ENCODE measurements at regions not wholly inside any gene's neighbourhood (a gene's known extent, or its start where the extent isn't known, plus 50 kb on each side); places are given as distances from the start of the nearest gene placed in this dataset.

DNA sequence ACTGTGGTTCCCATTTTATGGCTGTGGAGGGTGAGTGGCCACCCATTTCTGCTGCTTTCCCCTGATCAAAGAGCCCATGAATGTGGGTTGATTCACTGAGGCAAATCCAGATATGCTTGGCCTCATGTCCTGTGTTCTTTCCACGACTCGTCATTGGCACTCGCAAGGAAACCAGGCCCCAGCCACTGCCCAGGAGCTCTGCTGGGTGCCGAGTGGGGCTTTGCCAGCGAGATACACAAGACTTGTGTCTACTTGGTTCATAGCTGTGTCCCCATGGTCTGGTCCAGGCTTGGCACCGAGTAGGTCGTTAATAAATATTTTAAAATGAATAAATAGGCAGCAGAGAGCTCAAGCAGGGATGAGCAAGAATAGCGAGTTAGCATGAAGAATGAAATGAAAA, 1291.5 kb downstream of the TBC1D22A start:
- no peak for DNase-seq (ENCODE audit: low spot score)

DNA sequence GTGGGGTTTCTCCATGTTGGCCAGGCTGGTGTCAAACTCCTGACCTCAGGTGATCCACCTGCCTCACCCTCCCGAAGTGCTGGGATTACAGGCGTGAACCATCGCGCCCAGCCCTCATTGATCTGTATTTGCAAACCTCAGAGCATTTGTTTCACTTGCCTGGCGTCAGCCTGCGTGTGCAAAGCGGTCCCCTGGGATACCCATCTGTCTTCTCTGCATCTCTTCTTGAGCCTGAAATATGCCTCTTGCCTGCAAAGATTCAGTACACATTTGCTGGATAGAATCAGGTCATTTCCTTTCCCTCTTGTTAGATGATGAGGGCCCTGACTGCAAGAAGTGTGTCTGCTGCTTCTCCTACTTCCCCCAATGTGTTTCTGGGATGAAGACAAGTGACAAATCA, 1291.0 kb downstream of the TBC1D22A start:
- DNase-seq (ENCODE audit: low spot score), result no peak

DNA sequence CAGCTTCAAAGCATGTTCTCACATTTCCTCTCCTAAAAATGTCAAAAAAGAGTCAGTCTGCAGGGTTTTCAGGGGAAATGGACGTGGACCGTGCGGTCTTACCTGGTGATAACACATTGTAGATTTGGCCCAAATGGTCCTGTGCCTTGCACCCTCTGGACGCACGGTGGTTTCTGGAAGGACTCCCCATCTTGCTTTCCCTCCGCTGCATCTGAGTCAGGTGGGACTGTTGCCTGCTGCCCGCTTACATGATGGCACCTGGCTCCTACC, 1290.1 kb downstream of the TBC1D22A start:
- DNase-seq (ENCODE audit: low spot score), result no peak

DNA sequence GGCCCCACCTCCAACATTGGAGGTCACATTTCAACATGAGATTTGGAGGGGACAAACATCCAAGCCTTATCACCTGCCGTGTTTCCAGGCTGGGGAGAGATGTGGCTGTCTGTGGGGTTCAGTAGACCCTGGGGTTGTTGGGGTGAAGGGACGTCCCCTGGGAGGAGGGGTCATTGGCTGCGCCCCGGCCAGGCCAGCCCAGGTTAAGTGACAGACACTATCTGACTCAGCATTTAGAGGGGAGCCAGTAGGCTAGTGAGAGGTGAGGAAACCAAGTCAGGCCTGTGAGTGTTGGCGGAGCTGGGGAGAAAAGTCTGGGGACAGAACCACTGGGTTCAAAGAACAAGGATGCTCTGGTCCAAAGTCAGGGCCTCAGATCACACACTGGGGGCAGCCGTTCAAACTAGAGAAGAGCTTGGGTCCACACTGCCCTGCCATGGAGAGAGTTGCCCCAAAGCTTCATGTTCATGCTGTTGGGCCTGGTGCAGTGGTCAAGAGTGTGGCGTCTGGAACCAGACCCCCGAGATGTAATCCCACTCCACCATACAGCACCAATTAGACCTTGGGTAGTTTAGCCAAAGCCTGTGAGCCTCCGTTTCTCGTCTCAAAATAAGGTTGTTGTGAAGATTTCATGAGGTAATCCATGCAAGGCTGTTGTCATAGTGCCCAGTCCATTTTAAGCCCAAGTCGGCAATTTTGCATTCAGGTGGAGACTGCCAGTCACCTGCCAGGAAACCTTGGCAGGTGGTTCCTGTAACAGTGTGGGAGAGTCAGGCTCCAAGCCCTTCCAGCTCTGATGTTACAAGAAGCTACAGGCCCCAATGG, 1289.6 kb downstream of the TBC1D22A start:
- no peak for DNase-seq (ENCODE audit: low spot score)

DNA sequence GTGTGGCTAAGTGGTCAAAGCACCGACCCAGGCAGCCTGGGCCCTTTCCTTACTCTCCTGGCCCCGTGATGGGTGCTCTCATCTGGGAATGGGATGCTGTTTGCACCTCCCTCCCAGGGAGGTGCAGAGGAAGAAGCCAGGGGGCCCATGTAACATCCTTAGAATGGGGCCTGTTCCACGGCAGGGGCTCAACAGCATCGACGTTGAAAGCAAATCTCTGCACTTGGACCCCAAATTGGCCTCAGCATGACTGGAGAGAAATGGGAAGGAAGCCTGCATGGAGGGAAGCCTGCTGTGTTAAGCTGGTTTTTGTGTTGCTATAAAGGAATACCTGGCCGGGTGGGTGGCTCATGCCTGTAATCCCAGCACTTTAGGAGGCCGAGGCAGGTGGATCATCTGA, 1288.4 kb downstream of the TBC1D22A start:
- no peak for DNase-seq (ENCODE audit: low spot score)

DNA sequence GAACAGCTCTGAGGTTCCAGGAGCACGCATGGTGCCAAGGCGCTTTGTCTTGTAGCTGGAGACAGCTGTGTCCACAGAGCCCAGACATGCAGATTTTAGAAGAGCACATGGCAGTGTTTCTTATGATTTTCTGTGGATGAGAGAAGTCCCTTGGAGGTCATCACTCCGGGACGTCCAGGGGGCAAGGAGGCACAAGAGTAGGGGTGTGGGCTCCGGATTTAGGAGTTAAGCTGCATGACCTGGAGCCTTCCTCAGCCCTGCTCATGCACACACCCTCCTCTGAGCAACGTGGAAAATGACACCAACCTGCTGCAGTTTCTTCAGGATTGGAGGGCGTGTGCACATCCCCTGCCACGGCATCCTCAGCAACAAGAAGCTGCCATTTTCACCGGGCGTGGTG, 1286.7 kb downstream of the TBC1D22A start:
- no peak for DNase-seq (ENCODE audit: low spot score)

DNA sequence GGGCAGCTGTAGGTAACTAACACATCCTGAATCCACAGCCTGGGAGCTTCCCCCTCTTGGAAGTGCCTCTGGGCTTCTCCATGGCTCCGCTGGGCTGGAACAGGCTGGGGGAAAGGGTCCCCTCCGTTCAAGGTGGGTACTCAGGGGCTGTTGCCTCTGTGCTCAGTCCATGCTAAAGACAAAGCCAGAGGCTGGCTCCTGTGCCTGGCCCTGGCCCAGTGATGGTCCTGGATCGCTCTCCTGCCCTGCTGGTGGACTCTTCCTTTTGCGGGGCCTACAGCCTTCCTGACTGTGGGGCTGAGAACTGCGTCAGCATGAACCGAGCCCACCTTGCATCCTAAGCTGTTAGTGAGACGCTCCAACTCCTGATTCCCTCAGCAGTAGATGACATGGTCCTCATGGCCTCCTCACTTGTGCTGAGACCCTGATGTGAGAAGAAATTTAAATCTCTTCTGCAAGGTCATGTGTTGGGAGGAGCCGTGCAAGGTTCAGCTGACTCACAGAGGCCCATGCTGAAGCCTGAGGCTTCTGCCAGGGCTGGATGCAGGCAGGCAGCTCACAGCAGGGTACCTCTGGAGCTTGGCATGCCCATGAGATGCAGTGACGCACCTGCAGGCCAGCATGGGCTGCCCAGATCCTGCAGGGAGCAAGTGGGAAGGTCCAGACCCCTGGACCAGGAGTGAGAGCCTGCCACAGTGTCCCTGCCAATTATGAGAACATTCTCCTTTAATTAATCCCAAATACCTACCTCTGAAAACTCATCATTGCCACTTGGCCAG, 1285.5 kb downstream of the TBC1D22A start:
- no peak for DNase-seq (ENCODE audit: low spot score)

DNA sequence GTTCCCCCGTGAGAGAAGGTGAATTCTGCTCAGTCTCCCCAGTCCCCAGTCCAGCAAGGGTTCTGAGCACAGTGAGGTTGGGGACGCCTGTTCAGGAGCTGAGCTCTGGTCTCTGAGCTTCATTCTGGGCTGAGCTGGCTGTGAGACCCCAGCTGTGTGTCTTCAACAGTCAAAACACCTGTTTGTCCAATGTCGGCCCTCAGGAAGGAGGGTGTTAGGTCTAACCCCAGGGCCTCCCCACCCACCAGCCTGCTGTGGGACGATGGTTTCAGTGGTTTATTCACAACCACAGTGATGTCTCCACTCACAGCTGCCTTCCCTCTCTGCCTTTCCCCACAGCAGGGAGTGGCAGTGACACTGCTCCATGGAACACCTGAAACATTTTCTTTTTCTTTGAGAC, 1282.9 kb downstream of the TBC1D22A start:
- no peak for DNase-seq (ENCODE audit: low spot score)

DNA sequence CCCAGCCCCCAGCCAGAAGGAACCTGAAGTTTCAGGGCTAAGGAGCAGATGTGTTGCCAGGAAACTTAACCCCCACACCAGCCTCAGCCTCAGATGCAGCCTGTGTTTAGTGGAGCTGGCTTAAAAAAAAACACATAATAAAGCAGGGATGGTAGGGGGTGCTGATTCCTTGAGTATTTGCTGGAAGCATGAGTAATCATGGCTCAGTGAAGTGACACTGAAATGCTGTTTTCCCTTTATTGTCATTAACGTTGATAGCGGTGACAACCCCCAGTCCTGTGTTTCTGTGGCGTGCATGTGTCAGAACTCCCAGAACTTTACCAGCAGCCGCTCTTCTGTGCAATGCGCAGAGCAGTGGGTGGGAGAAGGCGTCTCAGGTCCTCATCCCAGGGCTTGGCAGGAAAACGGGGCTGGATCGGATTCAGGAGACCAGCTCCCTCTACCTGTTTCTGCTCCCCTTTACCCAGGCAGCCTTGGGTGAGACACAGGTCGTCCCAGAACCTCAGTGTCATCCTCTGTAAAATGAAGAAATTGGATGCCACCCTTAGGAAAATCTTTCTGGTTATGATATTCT, 1282.1 kb downstream of the TBC1D22A start:
- no peak for DNase-seq (ENCODE audit: low spot score)

DNA sequence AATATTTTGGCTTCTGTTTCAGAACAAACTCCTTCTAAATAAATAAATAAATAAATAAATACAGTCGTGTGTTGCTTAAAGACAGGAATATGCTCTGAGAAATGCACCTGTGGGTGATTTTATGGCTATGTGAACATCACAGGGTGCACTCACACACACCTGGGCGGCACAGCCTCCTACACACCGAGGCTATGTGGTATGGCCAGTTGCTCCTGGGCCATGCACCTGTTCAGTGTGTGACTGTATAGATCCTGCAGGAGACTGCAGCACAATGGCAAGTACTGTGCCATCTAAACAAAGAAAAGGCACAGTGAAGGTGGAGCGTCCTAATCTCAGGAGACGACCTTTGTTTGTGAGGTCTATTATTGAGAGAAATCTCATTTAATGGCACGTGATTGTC, 1281.1 kb downstream of the TBC1D22A start:
- DNase-seq (ENCODE audit: low spot score), result no peak

DNA sequence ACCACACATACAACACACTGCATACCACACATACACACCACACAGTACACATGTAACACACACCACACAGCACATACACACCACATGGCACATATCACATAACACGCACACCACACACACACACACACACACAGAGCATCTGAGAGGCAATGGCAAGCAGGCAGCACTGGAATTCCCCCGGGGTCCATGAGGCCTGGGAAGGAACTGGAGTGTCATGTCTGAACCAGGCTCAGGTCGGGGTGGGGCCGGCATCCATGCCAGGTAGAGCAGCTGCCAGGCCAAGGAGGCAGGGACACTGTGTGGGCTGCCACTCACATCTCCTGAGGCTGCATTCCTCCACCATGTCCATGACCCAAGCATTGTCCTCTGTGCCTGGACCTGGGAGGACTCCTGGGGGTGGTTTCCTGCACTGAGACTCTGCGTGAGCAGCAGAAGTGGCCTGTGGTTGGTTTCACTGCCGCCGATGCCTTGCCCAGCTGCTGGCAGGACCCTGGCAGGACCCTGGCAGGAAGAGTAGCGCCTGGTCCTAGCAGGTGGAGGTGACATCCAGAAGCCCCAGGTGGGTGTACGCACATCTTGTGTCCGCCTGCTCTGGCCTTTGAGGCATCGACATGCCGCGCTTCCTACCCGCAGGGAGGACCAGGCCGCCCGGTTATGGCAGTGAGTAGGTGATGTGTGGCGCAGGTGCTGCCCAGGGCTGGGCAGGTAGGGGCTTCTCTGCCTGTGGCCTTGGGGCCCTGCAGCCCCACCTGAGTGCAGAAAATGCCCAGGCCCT, 1280.4 kb downstream of the TBC1D22A start:
- no peak for DNase-seq (ENCODE audit: low spot score)

DNA sequence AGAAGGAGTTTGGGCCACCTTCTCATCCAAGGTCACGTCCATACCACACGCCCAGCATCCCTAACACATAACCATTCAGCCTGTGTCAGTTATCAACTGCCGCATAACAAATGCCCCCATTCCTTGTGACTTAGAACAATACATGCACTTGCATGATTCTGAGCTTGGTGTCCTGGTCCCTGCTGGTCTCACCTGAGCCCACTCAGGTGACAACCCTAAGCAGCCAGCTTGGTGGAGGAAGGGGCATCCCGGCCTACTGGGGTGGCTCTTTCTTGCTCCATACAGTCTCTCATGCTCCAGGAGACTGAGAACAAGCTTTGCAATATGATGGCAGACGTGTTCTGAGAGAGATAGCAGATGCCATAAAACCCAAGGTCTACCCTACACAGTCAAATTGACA, 1276.9 kb downstream of the TBC1D22A start:
- DNase-seq (ENCODE audit: low spot score), result no peak

DNA sequence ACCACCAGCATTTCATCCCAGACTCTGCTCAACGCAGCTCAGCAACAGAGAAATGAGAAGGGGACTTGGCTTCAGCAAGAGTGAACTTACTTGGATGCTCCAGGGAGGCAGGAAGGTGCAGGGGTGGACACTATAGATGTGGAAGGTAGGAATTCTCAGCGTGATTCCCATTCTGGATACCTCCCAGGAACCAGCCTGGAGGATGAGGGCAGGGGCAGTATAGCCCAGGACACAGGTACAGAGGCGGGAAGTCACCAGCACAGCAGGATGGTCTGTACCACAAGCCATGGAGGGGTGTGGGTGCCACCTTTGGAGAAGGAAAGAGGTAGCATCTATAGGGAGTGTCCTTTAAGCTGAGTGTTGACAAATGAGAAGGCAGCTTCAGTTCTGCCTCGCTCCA, 1275.2 kb downstream of the TBC1D22A start:
- DNase-seq (ENCODE audit: low spot score), result no peak

DNA sequence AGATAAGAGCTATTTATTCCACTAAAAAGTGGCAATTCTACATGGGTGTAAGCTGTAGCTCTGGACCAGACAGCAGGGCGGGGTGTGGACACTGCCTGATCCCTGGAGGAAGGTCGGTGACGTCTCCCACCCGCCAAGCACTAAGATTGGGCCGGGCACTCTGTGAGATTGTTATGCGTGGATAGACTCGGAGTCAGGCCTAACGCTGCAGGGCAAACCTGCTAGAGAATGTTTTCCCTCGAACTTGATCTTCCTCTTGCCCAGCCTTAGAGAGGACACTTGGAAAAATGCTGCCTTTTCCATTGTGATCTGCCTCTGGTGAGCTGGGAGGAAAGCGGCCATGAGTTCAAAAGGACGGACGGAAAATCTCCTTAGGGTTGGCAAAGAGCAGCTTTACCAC, 1273.4 kb downstream of the TBC1D22A start:
- no peak for DNase-seq (ENCODE audit: low spot score)

DNA sequence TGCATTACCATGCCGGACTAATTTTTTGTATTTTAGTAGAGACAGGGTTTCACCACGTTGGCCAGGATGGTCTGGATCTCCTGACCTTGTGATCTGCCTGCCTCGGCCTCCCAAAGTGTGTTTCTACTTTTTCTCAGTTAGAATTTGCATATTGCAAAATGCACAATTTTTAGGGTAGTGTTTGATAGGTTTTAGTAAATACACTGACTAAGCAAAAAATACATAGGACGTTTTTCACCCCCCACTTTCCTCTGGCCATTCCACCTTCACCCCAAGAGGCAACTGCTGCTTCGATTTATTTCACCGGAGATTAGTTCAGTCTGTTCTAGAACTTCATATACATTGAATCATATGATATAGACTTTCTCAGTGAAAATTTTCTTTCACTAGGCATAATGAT, 1269.1 kb downstream of the TBC1D22A start:
- no peak for DNase-seq (ENCODE audit: low spot score)

DNA sequence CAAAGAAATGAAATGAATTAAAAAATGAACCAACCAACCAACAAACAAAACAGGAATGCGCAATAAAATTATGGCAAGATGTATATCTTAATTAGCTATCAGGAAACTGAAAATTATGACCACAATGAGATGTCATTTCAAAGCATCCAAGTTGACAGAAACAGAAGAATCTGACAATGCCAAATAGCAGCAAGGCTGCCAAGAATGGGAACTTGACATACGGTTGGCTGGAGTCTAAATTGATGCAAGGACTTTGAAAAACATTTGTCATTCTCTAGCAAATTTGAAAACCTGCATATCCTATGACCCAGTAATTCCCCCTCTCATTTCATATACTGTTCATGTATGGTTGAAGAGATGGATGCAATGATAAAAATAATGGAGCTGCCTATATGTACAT, 1262.6 kb downstream of the TBC1D22A start:
- no peak for DNase-seq (ENCODE audit: low spot score)

DNA sequence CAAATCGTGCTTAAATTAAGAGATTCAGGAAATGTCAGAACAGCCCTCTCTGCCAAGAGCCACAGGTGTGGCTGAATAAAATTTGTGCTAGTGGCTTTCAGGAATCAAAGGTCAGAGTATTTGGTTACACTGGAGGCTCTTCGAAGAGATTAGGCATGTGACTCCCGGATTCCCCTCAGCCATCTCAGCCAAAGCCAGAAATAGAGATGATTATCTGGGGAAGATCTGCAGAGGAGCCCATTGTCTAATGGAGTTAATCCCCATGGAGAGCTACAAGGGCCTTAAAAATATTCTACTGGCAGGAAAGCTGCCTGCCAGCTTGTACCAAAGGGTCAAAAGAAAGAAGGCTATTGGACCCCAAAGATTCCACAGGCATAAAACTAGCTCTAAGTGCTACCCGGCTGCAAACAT, 1259.5 kb downstream of the TBC1D22A start:
- no peak for DNase-seq (ENCODE audit: low spot score)

DNA sequence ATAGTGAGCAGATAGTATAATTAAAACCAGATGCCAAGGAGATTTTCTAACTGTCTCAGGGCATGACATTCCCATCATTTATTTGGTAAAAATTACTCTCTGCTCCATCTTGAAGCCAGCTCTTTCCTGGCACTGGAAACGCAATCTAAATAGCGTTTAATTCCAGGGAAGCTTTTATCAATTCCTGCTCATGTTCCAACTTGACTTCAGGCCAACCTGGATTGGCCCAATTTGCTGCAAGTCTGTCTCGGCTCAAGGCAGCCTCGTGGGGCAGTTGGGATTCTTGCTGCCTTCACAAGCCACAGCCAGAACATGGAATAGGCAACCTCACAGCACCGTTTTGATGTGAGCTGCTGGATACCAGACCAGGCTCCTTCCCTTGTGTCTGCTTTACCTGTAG, 1255.9 kb downstream of the TBC1D22A start:
- no peak for DNase-seq (ENCODE audit: low spot score)

DNA sequence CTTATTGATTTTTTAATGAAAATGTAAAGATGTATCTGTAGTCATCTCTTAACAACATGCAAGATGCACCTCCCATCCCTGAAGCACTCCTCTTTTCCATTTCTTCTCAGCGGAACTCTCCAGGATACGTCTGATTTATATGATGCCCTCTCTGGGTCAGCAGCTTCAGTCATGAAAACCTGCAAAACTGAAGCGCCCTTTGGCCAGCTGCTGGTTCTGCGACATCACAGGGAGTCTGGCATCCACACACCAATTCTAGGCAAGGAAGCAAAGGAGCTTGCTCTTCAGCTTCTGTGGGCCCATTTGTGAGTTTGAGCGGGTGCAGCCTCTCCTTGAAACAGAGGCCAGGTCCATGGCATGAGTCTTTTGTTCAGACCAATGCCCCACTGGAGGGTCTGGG, 1253.3 kb downstream of the TBC1D22A start:
- DNase-seq (ENCODE audit: low spot score), result no peak

DNA sequence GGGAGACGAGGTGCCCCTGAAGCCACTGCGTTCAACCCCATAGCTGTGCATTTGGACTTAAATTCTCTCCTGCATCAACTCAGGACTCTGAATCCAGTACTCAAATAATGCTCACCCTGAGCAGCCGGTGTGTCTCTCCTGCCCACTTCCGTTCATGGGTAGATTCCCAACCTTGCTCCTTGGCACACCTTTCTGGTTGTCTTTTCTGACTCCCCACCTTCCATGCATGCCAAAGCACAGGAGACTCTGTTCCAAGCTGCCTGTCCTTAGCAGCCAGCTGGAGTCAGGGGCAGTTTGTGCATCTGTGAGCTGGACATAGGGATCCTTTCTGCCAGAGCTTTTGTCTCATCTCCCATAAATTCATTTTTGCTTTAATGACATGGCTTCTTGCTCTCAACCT, 1242.5 kb downstream of the TBC1D22A start:
- no peak for DNase-seq (ENCODE audit: low spot score)

DNA sequence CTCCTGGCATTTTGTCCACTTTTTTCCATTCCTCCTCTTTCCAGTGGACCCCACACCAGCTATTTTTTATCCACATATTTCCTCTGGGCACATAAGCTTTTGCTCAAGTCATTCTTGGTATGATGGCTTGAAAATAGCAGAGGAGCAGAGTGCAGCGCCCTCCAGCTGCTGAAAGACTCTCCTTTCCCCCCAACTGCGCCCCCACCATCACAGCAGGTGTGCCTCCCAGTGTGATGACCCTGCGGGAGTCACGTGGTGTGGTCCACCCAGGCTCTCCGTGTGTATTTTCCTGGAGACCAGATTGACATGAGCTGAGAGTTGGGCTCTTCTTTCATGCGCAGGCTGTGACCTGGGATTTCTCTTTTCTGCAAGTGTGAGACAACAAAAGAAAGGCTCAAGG, 1241.6 kb downstream of the TBC1D22A start:
- DNase-seq (ENCODE audit: low spot score), result no peak

DNA sequence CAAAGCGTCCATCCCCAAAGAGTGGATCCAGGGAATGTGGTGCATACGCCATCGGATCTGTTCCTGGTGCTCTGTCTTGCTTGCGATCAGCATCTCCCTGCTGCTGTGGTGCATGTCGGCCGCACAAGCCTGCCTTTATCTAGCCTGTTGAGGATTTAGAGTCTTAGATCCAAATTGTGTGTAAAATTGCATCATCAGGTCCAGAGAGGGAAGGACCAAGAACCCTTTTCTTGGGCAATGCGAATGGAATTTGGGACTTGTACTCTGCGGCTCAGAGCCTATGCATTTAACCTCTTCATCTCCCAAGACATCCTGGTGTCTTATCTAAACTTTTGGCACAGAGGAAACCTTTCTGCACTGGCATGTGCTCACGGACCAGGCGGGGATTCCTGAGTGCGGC, 1238.7 kb downstream of the TBC1D22A start:
- no peak for DNase-seq (ENCODE audit: low spot score)

DNA sequence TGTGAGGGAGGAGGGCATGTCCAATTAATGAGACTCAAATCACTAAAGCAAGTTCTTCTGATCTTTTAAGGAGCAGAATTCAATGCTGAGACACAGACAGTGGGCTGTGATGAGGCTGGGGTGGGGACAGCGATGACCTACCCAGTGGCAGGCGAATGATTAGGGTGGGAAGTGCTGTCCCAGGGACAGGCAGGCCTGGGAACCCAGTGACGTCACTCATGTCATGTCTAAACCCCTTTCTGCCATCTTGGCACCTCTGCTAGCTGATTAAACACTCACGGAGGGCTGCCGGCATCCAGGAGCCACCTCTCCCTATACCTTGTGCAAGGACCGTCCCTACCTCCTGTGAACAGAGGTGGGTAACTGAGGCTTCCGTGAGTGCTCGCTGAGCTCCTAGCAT, 1235.2 kb downstream of the TBC1D22A start:
- DNase-seq (ENCODE audit: low spot score), result no peak

Data from AG08396 (cell line).